GM19324 (cell line): ENCODE measurements at regions not wholly inside any gene's neighbourhood (a gene's known extent, or its start where the extent isn't known, plus 50 kb on each side); places are given as distances from the start of the nearest gene placed in this dataset.

Experiments used
- ATAC-seq: cut with Tn5 transposase; IDR thresholded peaks from one replicate; pipeline ENCODE4 v1.9.1; 2021; ENCODE audit warnings: mild to moderate bottlenecking, moderate library complexity; ENCODE audit not compliant: unreplicated experiment, low FRiP score

DNA sequence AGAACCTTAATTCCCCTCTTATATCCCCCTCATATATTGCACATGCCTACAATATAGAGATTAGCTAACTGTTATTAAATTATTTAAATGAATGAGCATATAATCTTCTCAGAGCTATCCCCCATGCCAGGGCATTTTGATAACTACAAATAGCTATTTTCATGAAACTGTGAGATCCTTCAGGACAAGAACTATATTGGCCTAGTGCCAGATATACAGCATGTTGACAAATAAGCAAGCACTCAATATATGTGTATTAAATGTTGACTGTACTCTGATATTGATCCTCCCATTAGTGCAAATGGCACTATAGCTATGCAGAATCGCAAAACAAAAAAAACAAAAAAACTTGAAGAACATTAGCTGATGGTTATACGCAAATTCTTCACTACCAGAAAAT lies 134.1 kb upstream of the OTX2 start:
- no peak for ATAC-seq

DNA sequence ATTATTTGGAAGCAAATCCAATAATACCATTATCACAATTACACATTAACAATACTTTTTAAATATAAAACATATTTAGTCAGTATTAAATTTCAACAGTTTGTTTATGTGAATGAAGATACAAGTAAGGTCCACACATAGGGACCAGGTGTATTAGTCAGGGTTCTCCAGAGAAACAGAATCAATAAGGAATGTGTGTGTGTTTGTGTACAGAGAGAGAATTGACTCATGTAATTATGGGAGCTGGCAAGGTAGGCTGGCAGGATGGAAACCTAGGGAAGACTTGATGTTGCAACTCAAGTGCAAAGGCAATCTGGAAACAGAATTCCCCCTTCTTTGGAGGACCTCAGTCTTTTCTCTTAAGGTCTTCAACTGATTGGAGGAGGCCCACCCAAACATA lies 123.2 kb upstream of the OTX2 start:
- ATAC-seq = no peak

DNA sequence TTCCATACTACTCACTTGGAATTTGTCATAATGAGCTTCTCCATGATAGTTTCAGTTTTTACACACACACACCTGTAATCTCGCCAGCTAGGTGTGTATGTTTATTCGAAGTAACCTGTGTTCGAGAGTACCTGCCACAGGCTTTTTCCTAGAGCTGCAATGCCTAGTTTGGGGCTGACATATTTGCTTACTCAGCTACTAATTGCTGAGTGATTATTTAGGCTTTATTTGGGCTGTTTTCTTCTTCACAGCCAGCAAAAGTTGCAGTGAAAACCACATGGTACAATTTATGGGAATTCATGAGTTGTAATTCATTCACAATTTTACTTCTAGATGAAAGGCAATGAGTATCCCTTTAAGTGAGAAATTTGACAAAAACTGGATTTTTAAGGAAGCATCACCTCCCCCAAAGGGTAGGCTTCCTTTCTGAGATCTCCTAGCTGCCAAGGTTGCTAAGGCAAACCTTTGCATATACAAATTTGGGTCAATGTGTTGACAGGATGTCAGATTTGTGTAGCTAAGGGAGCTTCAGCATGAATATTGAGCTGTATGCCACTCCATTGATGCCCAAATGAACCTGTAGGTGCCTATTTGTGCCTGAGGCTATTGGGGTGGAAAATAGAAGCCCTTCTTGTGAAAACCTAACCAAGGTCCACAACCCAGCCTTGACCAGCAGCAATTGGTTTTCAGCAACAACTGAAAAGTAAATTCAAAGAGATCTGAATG lies 108.7 kb upstream of the OTX2 start:
- ATAC-seq = no peak

DNA sequence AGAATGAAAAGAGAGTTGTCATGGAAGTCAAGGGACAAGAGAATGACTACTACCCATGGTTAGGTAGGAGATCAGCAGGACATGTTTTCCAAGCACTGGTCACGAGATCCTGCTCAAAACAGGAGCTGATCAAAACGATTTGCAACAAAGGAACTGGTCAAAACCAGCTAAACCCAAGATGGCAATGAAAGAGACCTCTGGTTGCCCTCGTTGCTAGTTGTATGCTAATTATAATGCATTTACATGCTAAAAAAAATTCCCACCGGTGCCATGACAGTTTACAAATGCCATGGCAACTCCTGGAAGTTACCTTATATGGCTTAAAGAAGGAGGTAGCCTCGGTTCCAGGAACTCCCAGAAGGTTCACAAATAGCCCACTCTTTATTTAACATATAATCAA lies 95.0 kb upstream of the OTX2 start:
- ATAC-seq = no peak

DNA sequence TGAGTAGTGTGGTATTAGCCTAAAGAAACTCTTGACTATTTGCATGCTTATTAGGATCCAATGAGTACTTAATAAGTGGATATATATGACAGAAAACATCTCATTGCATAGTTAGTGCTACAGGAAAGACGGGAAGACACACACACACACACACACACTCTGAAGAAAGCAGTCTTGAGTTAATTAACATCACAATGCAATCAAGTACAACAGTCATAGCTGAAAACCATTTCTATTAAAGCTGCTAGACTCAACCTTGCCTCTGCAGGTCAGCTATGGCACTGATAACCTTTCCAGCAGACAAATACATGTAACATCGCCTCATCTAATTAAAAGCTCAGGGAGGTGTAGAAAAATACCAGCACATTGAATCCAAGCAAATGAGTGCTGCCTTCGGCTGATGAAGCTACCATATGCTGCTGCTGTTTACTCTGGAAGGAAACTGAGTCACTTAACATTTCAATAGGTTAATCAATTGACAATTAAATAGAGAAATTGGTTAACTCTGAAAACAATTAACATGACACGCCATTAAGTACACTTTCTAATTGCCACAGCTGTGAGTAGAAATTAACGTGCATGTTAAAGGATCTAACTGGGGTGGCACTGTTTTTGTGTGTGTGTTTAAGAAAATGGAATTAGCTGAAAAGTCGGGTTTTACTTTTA lies 93.2 kb upstream of the OTX2 start:
- ATAC-seq = no peak

DNA sequence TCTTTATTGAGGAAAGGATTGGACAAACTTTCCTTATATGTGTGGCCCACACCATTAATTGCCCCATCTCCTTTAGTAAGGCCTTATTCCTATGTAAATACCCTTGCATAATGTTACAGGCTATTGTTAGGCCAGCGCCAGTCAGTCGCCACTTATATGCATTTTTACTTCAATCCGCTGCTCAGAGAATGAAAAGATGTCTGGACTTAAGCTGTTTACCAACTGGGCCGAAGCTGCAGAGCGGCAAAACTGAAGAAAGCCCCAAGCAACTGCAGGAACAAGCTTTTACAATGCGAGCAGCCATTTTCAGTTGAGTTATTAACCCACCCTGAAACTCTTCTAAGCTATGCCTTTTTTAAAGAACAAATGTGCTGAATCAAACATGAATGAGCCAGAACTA lies 92.1 kb upstream of the OTX2 start:
- no peak for ATAC-seq

DNA sequence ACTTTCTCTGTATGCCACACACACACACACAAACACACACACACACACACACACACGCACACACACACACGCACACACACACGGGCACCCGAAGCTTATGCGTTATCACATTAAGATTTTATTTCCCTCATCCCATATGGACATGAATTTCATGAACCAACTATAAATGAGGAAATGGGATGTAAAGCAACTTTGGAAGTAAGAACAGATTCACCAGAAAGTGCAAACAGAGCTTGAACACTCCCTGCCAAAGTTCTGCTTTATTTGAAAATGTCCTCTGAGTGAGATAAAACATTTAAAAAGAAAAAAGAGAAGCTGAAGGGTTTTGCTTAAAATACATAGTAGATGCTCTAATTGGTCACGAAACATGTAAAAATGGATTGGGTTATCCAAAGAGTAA lies 90.4 kb upstream of the OTX2 start:
- no peak for ATAC-seq

DNA sequence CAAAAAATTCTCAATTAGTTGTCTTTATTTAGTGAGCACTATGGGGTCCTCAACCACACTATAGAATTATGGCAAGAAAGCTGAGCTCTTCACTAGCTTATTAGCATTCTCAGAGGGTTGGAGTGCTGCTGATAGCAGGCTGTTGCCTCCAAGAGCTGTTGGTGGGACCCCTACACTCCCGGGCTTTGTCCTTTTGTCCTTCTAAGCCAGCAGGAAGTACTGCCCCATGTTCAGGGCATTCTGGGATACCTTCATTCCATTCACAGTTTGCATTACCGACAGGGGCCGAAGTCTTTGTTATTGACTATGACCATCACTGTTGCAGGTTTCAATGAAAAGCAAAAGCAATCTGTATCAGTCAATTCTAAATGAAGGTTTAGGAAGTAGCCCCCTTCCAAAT lies 89.5 kb upstream of the OTX2 start:
- ATAC-seq = no peak

DNA sequence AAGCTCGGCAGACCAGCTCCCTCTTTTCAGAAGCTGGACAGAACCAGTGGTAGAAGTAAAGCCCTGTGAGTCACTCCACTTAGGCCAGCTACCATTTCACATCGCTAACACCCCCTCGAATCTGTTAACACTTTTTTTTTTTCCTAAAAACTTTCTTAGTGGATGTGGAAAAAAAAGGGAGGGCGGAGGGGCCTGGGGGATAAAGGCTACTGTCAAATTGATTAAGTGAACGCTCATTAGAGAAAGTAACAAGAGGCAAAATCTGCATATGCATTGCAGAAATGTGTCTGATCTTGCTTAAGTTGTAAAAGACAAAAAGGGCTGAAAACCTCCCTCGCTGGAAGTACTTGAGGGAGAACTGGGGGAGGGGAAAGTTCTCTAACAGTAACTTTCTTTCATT lies 86.6 kb upstream of the OTX2 start:
- no peak for ATAC-seq

DNA sequence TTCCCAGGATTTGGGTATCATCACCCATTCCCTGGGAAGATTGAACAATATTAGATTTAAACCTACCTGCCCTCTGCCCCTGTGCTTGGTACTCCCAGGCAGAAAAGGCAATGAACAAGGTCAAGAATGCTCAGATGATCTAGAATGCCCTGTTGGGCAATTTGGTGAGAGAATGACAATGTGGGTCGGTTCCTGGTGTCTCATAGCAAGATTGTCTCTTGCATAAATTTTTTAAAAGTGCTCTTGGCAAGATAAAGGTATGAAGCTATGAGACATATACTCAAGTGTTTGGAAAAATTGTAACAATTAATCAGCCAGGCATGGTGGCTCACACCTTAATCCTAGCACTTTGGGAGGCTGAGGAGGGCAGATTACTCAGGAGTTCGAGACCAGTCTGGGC lies 86.0 kb upstream of the OTX2 start:
- no peak for ATAC-seq

DNA sequence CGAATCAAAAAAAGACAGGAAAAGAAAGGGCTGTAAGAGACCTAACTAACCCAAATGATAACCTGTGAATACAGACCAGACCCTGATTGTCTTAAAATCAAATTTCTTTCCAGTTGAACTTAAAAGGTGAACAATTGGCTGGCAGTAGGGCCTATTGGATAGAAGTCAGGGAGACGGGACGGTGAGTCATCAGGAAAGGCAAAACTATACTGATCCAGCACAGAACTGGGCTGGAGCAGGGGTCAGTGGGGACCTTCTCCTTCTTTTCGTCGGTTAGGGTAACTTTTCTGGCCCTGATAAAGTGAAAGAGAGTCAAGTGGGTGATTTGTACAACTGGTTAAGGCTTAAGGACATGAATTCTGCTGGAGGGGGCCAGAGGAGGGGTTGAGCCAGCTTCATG lies 84.9 kb upstream of the OTX2 start:
- ATAC-seq = no peak

DNA sequence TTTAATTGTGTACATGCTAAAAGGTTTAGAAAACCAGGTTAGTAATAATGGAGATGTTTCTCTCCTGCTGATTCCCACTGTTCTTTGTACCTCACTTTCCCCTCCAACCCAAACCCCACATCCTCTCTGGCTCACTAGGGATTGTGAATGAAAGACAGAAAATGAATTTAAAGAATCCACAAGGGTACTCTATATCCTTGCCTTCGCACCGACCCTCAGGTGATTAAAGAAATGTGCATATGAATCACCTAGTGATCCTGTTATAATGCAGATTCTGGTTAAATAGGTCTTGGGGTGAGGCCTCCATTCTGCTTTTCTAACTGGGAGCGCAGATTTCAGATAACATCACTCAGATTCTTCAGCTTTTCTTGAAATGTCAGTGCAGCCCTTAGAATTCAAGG lies 84.3 kb upstream of the OTX2 start:
- ATAC-seq = no peak

DNA sequence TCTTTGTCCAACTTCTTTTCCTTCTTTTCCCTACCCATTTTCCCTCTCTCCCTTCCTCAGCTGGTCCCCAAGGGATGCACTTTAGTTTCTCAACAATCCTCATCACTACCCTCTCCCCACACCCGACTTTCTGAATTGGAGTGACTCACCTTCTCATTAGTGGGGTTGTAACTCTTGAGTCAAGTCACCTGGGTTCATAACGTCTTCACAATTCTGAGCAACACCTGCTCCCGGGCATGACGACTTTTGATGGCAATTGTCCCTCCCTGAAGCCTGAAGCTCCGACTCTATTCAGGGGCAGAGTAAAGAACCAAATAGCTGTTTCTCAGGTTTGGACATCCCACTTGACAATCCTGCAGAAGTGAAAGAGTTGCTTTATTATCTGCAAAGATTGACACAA lies 82.7 kb upstream of the OTX2 start:
- no peak for ATAC-seq

DNA sequence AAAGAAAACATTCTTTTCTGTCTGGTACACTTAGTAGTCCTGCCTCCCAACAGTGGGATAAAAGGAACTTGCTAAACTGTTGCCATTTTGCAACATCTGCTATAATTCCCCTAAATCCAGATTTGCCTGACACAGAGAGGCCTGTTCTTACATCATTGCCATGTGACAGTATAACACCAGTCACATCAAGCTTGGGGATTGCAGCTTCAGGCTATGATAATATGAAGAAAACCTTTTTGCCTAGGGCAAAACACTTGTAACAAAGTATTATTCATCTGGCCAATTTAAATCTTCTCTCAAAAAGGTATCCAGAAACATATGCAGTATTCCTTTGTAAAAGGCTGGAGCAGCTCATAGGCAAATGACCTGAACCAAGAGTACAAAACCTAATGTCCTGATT lies 80.9 kb upstream of the OTX2 start:
- no peak for ATAC-seq

DNA sequence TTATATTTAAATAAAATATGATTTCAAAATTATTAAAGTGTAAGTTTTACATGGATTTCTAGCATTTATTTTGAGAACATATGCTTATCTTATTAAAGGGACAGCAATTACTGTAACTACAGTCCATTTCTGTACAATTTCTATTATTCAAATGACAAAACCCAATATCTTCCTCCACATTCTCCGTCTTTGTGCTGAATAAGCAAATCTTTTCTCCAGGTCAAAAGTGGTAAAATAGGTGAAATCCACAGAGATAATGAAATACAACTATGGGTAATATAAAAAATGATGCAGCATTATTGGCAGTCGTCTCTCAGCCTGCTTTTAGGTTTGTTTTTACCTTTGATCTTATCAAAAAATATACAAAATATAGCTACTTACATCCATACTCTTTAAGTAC lies 79.4 kb upstream of the OTX2 start:
- no peak for ATAC-seq

DNA sequence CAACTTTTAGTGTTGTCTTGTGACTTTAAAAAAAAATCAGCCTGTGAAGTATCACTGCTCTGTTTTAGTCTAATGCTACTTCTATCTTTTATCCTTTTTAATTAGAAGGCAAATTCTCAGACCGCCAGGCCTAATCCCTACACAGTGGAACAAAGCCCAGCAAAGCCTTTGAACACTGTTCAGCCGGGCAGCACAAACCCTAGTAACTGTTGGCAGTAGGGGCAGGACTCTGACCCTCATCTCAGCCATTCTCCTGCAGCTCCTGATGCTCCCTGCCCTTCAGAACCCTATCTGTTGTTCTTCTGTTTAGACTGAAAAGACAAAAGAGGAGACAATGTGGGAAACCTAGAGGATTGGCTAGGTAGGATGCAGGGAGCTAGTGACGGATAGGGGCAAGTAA lies 78.0 kb upstream of the OTX2 start:
- no peak for ATAC-seq

DNA sequence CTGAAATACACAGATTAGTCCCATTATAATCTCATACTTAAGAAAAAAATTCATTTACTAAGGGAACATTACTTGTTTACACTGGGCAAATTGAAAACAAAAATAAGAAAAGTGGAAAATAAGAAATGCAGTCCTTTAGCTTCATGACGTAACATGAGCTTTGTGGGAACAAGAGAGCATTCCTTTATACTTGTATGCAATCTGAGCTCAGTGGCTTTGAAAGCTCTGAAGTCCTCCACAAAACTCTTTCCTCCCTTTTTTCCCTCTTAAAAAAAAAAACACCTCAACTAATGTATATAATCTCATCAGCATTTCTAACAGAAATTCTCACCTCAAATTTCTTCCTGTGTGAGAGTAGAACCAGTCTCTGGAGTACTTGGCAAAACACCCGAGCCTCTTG lies 76.9 kb upstream of the OTX2 start:
- no peak for ATAC-seq

DNA sequence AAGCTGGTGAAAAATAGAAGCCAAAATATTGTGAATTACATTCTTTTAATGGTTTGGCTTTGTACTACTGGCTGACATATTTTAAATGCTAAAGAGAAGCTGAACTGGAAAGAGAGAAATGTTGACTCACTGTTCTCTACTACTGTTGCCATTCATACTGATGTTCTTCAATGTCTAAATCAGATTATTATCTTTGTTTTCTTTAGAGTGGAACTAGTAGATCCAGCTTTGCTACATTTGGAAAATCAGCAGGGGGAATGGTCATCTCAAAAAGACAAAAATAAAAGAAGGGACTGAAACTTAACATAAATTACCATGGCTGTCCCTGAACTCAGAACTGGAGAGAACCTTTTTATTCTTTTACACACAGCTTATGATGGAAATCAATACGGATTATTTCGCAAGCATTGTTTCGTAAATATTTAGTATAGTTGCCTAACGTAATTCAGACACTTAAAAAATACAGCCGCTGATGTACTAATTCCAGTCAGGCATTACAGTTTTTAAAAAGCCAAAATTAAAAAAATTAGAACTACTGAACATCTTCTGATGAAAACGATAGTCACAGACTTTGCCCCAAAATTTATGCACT lies 76.3 kb upstream of the OTX2 start:
- no peak for ATAC-seq

DNA sequence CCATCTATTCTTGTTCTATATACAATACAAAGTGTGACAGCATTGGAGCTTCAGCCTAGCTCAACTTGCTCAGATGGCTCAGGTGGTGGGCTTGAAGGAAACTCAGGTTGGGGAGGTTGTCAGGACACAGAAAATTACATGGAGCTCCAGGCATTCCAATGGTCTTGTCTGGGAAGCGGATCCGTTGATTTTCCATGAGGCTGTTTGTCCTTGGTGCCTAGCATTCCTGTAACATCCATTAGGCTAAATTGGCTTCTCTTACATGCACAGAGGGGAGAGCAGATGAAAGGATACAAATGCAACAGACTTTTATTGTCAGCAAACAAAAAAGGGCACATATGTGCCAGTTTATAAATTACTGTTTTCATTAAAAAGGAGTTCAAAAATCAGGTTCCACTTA lies 75.5 kb upstream of the OTX2 start:
- ATAC-seq = no peak

DNA sequence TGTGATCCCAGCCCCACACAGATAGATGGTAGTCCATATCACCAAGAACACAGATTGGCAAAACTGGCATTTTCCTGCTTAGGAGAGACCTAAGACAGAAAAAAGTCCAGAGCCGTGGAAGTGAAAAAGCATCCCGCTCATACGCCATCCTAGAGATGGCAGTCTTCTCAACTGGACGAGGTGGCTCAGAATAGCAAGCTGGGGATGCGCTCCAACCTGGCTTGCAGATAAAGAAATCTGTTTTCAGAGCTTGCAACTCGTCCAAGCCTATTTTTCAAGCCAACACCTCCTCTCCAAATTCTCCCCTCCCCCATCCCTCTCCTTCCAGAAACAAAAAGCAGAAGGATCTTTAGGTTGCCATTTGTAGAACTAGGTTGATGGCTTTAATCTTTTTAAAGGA lies 74.3 kb upstream of the OTX2 start:
- ATAC-seq = no peak

DNA sequence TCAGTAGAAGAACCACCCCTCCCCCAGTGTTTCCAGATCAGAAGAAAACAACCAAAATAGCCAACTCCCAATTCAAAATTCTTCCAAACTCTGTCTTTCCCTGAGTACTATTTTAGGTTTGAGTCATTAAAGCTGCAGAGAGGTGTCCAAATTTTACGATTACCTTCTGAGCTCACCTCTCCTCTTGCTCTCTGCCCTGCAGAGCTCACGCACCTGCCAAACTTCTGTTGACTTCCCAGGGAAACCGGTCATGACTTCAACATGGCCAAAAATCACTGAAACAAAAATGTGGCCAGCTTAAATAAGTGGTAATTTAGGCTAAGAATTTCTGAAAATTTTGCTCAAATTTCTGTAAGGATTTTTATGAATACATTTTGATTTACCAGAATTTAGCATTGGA lies 70.9 kb upstream of the OTX2 start:
- no peak for ATAC-seq

DNA sequence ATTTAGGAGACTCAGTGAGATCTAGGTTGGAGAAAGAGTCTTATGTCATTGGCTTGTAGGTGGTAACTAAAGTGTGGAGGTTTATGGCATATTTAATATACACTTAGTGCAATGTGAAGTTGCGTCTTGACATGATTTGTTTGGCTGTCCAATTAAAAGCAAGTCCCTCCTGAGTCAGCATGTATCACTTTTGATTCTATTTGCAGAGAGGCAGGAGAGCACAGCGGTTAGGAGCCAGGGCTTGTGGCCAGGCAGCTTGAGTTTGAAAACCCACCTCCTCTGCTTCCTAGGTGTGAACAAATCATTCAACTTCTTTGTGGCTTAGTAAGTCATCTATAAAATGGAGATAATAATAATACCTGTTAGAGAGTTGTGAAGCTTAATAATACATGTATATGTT lies 68.5 kb upstream of the OTX2 start:
- no peak for ATAC-seq
